ENCODE measurements at regions not wholly inside any gene's neighbourhood (a gene's known extent, or its start where the extent isn't known, plus 50 kb on each side); places are given as distances from the start of the nearest gene placed in this dataset.

- TF ChIP-seq EP300 (IDR thresholded peaks at IDR 0.05) (no peak), CTCF (IDR thresholded peaks at IDR 0.05) (no peak)
Observed at GRCh38 chr6:112568066-112568465, 220.9 kb downstream of the RFPL4B start.

Data from ovary (tissue), 3 donors.